Kidney epithelial cell (primary cell): ENCODE measurements at regions not wholly inside any gene's neighbourhood (a gene's known extent, or its start where the extent isn't known, plus 50 kb on each side); places are given as distances from the start of the nearest gene placed in this dataset.

Experiments
- DNase-seq: peaks from one replicate; pipeline ENCODE4 v3.0.0-alpha.2; 2010; ENCODE audit warnings: low read depth
- H3K27me3 ChIP-seq: 2 replicates; pipeline ENCODE4 v1.6.0; 2011; ENCODE audit warnings: low read length; ENCODE audit not compliant: control insufficient read depth, insufficient read depth
- H3K36me3 ChIP-seq: 2 replicates; pipeline ENCODE4 v1.5.1; 2011; ENCODE audit warnings: low read length; ENCODE audit not compliant: control insufficient read depth, insufficient read depth
- H3K4me3 ChIP-seq: 2 replicates; pipeline ENCODE4 v1.5.1; 2011; ENCODE audit warnings: low read depth, mild to moderate bottlenecking, control low read depth, low read length
- TF ChIP-seq, protein P1 (sequence below): IDR thresholded peaks from 2 replicates; pipeline ENCODE4 v1.5.1; 2011; ENCODE audit warnings: mild to moderate bottlenecking, moderate library complexity, low read length, control low read depth, inconsistent platforms; ENCODE audit not compliant: insufficient read depth, poor library complexity, severe bottlenecking

DNA sequence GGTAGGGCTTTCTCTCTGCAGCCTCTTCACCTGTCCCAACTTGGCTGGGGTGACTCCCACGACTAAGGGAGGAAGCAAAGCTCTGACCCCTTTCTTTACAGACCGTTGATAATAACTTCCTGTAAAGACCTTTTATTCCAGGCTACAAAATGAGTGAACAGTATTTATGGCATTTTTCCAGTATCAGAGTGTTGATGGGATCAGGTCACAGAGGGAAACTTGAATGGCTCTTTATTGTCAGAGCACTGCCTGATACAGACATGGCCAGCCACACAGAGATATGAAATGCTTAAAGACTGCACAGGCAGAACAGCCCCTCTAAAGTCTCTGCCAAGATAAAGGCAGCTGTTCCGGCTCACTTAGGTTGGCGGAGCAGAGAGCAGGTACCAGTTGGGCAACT, 1033.9 kb upstream of the NR2F2 start:
- DNase-seq: no peak
- Histone ChIP-seq H3K27me3 (no peaks in the 10 kb centered on the region), H3K36me3 (no peaks in the 10 kb centered on the region), H3K4me3 (no peak overlapping the region)
- TF ChIP-seq, protein P1, sequence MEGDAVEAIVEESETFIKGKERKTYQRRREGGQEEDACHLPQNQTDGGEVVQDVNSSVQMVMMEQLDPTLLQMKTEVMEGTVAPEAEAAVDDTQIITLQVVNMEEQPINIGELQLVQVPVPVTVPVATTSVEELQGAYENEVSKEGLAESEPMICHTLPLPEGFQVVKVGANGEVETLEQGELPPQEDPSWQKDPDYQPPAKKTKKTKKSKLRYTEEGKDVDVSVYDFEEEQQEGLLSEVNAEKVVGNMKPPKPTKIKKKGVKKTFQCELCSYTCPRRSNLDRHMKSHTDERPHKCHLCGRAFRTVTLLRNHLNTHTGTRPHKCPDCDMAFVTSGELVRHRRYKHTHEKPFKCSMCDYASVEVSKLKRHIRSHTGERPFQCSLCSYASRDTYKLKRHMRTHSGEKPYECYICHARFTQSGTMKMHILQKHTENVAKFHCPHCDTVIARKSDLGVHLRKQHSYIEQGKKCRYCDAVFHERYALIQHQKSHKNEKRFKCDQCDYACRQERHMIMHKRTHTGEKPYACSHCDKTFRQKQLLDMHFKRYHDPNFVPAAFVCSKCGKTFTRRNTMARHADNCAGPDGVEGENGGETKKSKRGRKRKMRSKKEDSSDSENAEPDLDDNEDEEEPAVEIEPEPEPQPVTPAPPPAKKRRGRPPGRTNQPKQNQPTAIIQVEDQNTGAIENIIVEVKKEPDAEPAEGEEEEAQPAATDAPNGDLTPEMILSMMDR: no peak

GRCh38 chr15:95298729-95299128, 1031.8 kb upstream of the NR2F2 start:
- no peak for DNase-seq
- H3K4me3 ChIP-seq: no peak overlapping the region
- H3K27me3 ChIP-seq: no peaks in the 10 kb centered on the region
- TF ChIP-seq, protein P1: no peak
- H3K36me3 ChIP-seq: no peaks in the 10 kb centered on the region

DNA sequence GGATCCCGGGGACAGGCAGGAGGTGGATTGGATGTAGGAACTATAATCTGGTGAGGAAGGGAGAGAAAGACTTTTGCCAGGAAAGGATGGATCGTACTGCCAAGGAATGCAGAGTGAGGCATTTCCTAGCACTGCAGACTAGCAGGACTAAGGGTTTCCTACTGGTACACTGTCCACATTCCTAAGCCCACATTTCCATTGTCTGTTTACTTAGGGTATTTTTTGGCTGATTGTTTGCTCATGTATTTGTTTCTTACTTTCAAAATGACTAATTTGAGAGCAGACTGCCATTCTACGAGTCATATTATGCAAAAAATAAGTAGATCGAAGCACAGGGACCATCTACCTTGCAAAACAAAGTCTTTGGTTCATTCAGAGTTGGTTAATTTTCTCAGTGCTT, 1029.5 kb upstream of the NR2F2 start:
- Histone ChIP-seq H3K27me3 (no peaks in the 10 kb centered on the region), H3K36me3 (no peaks in the 10 kb centered on the region), H3K4me3 (no peak overlapping the region)
- TF ChIP-seq, protein P1: no peak
- no peak for DNase-seq

GRCh38 chr15:95302206-95302605, 1028.3 kb upstream of the NR2F2 start:
- TF ChIP-seq, protein P1: no peak
- H3K27me3 ChIP-seq: no peaks in the 10 kb centered on the region
- no peak overlapping the region for H3K4me3 ChIP-seq
- no peak for DNase-seq
- H3K36me3 ChIP-seq: no peaks in the 10 kb centered on the region

DNA sequence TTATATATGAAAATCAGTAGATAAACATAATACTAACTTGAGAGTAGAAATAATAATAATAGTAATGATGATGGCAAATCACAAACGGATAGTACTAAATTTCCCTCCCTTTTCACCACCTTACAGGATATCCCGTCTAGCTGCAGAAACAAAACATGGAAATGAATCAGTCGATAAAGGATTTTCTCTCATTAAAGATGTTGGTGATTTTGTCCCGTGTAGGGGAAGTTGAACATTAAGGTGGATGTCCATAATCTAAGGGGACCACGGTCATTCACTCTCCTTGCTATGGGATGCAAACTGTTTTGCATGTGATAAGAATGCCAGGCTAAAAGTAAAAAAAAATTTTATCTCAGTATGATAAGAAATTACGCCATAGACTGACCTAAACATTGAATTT, 1027.7 kb upstream of the NR2F2 start:
- H3K36me3 ChIP-seq: no peaks in the 10 kb centered on the region
- H3K4me3 ChIP-seq: no peak overlapping the region
- DNase-seq: no peak
- TF ChIP-seq, protein P1: no peak
- no peaks in the 10 kb centered on the region for H3K27me3 ChIP-seq

DNA sequence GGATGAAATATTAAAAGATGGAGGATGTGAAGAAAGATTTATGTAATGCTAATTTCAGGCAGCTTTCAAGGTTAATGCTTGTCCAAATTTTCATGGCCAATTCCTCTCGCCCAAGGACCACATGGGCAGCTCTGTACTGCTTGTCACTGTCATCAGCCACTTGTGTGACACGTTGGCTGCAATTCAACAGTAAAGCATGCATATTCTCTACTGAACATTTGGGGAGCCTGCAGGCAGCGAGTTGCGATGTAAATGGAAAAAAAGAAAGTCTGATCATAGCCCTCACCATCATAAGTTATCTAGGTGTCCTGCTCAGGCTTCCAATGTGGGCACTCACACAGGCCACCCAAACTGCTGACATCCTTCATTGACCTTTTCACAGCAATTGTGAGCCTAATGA, 1026.8 kb upstream of the NR2F2 start:
- TF ChIP-seq, protein P1: no peak
- no peaks in the 10 kb centered on the region for H3K27me3 ChIP-seq
- no peak for DNase-seq
- H3K4me3 ChIP-seq: no peak overlapping the region
- no peaks in the 10 kb centered on the region for H3K36me3 ChIP-seq
